ENCODE measurements at regions not wholly inside any gene's neighbourhood (a gene's known extent, or its start where the extent isn't known, plus 50 kb on each side); places are given as distances from the start of the nearest gene placed in this dataset.

- TF ChIP-seq CTCF (conservative IDR thresholded peaks at IDR 0.05) (no peak), EZH2 (IDR thresholded peaks at IDR 0.05; ENCODE audit: low read depth) (no peak)
Measured at GRCh38 chr11:97754976-97755375, 1265.8 kb upstream of the CNTN5 start.

Measured in PC-9 (cell line).